Stimulated activated CD4-positive, alpha-beta T cell treated with anti-CD3 and anti-CD28 coated beads, Interleukin-2, amount 100 ng/mL, for 48 hours (primary cell): ENCODE measurements at regions not wholly inside any gene's neighbourhood (a gene's known extent, or its start where the extent isn't known, plus 50 kb on each side); places are given as distances from the start of the nearest gene placed in this dataset.

ENCODE experiments used
- DNase-seq, 2 donors: peaks; one replicate each; pipeline ENCODE4 v3.0.0-alpha.2; 2020

GRCh38 chr13:57918086-57918485 is 286.5 kb downstream of the PCDH17 start:
- no peak for DNase-seq

DNA sequence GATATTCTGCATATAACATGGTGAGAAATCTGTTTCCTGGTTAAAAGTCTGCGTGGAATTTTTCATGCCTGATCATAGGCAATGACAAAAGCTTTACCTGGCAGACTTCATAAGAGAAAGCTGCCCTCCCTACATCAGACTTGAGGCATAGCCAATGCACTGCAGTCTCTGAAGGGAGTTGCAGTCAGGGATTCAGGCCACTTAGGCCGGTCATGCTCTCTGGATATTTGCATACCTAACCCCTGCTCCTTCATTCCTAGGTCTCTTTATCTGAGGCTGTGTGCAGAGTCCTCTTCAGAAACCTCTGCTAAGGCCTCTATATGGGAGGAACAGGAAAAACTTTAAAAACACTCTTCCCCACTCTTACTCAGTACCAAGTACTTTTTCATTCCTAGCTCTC is 287.4 kb downstream of the PCDH17 start:
- DNase-seq: no peak

DNA sequence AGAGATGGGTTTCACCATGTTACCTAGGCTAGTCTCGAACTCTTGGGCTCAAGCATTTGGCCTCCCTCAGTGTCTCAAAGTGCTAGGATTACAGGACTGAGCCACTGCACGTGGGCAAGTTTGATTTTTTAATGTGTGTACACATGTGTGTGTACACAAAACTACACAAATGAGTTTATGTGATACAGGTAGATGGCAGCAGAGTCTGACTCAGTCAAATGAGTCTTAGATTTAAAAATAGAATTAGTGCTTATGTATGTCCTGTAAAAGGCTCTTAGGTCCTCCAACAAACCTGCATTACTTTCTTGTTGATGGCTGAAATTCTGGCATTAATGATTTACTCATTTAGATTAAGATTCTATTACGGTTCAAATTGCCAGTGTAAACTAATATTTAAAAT is 293.7 kb downstream of the PCDH17 start:
- no peak for DNase-seq

GRCh38 chr13:57925751-57926150 is 294.2 kb downstream of the PCDH17 start:
- DNase-seq: no peak

DNA sequence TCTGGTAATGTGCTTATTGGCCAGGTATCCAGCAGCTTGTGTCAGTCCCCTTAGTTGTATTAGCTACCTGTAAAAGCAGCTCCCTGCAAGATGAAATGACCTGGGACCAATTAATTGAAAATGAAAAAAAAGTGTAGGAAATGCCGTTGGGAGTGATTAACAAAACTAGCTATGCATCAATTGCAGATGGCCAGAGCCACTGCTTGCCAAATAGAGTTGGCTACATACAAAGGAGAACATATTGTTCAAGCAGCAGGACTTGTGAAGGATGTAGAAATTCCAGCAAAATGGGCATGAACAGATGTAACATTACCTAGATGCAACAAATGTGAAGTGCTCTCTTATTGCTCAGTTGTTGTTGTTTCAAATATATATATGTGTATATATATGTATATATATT is 300.5 kb downstream of the PCDH17 start:
- DNase-seq: no peak

DNA sequence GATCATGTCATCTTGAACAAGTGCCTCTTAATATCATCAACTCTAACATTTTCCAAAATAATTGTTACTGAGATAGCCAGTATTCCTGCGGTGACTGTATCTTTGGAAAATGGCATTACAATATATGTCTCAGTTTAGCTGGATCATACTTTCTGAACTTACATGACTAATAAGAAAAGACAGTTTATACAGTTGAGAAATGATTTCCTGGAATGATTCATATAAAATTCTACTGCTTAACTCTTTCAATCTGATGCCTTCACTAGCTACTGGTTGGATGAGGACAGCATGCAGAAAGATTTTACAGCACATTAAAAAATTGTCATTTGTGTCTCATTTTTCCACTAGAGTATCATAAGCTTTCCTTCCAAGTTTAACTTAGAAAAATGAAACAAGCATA is 302.1 kb downstream of the PCDH17 start:
- no peak for DNase-seq

DNA sequence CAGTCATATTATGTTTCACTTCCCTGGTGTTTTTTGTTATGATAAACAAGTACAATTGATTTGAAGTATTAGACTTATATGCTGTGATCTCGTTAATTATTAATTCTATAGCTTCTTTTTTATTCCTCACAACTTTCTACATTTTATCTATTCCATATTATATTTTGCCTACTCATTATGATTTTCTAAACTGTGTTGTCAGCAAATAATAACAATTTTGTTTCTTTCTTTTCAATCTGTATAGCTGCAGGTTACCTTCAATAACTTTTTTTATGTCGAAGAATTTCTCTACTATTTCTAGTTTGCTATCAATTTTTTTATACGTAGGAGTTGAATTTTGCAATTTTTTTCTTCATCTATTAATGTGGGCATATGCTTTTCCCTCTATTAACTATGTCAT is 304.4 kb downstream of the PCDH17 start:
- no peak for DNase-seq

DNA sequence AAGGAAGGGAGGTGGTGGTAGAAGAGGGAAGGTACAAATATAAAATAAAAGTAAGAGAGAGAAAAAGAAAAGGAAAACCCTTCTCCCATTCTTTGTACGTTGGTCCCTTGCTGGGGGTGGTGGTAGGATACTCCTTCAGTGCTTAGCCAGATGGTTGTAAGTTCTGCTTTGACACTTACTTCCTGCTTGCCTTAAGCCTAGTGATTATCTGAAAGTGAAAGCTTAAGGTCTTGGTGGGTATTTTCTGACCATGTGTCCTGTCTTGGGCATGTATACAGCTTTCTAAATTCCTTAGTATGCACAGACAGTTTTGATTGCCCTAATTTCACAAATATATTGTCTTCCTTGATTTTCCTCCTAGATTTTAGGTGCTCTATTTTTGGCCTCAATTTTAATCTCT is 314.8 kb downstream of the PCDH17 start:
- no peak for DNase-seq

DNA sequence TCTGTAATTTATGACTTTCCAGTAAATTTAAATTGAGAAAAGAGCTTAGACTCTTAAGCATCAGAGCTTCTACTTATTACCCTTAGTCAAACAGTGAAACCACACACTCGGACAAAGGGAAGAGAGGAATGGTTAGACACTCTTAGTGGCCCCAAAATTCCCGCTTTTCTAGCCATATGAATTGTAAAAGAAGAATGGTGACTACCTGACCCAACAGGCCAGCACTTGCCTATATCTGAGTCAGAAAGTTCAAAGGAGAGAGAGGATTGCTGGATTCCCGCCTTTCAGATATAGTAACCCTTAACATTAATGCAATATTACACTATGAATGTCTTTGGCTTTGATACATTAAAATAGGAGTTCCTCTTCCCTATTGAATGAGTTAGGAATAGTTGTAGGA is 317.3 kb downstream of the PCDH17 start:
- no peak for DNase-seq

- DNase-seq: no peak
These were observed 338.4 kb downstream of the PCDH17 start for GRCh38 chr13:57969951-57970350.

DNA sequence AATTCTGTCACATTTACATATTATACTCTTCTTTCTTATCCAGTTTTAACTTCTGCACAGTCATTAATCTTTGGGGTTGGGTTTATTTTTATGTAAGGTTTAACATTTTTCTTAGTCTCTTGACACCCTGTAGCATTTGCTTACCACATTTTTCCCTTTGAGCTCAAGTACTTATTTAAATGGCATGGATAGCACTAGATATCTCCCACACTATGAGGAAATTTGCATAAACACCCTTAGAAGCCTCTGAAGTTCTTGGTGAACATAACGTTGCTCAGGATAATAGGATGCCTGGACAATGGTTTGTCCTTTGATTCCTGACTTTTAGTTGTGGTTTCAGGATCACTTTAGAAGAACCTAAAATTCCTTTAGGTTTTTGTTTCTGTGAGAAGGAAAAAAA is 338.9 kb downstream of the PCDH17 start:
- no peak for DNase-seq

DNA sequence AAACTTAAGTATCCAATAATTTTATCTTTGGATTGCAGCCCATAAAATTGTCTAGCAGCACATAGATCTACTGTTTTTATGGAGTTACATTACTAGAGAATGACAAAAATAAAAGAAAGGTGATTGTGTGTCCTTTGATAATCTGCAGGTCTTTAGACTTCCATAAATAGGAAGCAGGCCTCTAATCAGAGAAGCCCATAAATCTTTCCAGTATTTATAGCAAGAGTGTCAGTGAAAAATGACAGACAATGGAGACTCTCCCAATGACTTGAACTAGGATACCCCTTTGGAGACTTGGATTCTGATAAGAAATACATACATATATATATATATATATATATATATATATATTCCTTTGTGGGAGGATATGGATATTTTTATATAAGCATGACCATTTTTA is 351.2 kb downstream of the PCDH17 start:
- DNase-seq: no peak

GRCh38 chr13:57988276-57988675 is 356.7 kb downstream of the PCDH17 start:
- DNase-seq: no peak

GRCh38 chr13:57991041-57991440 is 359.5 kb downstream of the PCDH17 start:
- DNase-seq: no peak

DNA sequence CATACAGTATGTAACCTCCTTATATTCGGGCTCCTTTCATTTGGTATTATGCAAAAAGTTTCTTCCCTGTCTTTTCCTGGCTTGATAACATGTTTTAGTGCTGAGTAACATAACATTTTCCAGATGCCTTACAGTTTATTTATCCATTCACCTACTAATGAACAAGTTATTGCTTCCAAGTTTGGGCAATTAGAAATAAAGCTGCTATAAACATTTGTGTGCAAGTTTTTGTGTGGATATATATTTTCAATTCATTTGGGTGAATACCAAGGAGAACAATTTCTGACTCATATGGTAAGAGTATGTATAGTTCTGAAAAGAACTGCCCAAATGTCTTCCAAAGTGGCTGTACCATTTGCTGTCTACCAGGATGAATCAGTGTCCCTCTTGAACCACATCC is 360.9 kb downstream of the PCDH17 start:
- DNase-seq: no peak

- DNase-seq: no peak
These were observed 365.2 kb downstream of the PCDH17 start for GRCh38 chr13:57996717-57997116.

DNA sequence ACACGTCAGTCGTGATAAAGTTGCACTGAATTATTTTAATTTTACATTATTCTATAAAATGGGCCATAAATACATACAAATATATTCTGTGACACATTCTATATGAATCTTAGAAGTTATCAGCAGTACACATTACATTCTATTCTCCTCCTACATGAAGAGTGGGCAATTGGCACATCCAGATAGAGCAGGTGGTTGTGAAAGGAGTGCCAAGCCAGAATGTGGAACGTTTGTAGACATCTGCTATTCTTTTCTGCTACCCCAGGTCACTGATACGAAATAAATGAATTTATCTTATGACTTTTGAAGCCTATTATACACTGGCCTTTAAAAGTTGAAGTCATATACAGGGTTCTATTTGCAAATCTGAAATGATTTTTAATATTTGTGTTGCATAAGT is 373.2 kb downstream of the PCDH17 start:
- no peak for DNase-seq

GRCh38 chr13:58018020-58018419 is 386.5 kb downstream of the PCDH17 start:
- DNase-seq: no peak

DNA sequence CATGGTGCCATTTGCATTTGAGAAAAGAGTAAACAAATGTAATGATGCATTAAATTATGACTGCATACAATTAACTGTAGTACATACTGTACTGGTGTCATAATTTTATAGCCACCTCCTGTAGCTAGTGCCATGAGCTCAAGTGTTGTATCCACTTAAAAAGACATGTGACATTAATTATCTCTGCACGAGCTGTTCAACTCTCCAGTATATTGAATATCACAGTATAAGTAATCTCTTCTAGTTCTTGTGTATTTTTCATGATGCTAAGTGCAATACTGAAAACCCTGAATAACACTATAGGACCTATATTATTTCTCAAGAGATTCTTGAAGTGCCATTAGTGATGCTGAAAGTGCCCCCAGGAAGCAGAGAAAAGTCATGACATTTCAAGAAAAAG is 387.3 kb downstream of the PCDH17 start:
- no peak for DNase-seq

GRCh38 chr13:58024103-58024502 is 392.6 kb downstream of the PCDH17 start:
- DNase-seq: no peak

GRCh38 chr13:58025821-58026220 is 394.3 kb downstream of the PCDH17 start:
- no peak for DNase-seq

DNA sequence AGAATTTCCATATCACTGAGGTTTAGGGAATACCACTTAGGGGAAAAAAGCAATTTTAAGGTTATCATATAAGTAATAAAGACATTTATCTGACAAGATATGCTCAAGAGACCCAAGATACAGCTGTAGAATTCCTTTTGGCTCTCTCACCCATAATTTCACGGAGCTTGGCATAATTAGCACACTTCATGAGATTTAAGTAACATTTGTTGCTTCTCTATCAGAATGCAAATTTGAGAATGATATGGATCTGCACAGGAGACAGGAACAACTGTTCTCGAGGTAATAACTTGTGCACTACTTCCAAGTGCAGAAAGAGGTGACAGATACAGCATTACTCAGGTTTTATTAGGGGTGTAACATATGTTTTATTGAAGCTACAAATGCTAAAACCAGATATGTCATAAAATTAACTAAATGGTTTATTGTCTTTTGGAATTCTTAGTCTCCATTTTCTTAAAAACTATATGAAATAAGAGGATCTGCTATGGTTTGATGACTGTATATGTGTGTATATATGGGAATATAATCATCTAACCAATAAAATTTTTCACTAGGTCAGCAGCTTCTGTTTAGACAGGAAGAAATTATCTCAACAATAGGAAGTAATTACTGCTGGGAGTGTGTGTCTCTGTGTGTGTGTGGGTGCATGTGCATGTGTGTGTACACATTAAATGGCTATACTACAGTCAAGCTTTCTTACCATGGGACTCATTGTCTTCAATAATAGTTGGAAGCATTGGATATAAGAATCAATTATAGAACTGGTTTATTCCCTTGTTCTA is 401.3 kb downstream of the PCDH17 start:
- DNase-seq: no peak

GRCh38 chr13:58043971-58044370 is 412.4 kb downstream of the PCDH17 start:
- no peak for DNase-seq

DNA sequence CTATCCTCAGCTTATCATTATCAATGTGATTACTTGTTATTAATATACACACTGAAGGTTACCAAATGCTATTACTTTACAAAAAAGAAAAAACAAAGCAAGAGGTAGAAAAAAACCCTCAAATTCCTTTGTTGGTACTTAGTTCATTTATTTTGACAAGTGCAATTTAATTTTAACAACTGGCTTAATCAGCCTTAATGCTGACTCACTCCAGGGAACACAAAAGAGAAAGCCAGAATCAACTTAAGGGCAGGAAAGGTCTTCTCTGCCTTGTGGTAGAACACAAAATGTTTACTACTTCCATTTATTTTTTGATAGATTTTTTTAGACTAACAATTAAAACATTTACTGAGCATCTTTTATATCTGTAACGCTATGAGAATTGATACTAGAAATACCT is 417.1 kb downstream of the PCDH17 start:
- no peak for DNase-seq

DNA sequence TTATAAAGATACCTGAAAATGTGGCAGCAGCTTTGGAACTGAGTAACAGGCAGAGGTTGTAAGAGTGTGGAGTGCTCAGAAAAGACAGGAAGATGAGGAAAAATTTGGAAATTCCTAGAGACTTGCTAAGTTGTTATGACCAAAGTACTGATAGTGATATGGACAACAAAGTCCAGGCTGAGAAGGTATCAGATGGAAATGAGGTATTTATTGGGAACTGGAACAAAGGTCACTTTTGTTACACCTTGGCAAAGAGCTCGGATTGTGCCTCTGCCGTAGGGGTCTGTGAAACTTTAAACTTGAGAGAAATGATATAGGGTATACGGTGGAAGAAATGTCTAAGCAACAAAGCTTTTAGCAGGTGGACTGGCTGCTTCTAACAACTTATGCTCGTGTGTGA is 419.9 kb downstream of the PCDH17 start:
- no peak for DNase-seq
